OCI-LY3 (cell line): ENCODE measurements at regions not wholly inside any gene's neighbourhood (a gene's known extent, or its start where the extent isn't known, plus 50 kb on each side); places are given as distances from the start of the nearest gene placed in this dataset.

ENCODE experiments used
- H2AFZ ChIP-seq: fragments of 200-600, 300-600 bp; shearing (Covaris generic); 2 replicates; pipeline ENCODE4 v1.6.0; 2014; ENCODE audit warnings: antibody characterized with exemption, low read depth, low read length
- H3K27ac ChIP-seq: fragments of 200-600, 300-600 bp; sonication (generic); 2 replicates; pipeline ENCODE4 v1.5.1; 2014; ENCODE audit warnings: mild to moderate bottlenecking, low read length, moderate library complexity, mixed read lengths
- H3K27me3 ChIP-seq: fragments of 200-600, 300-600 bp; sonication (generic); 2 replicates; pipeline ENCODE4 v1.6.1; 2014; ENCODE audit warnings: low read depth, low read length, mixed read lengths
- H3K36me3 ChIP-seq: fragments of 200-600, 300-600 bp; sonication (generic); replicated peaks from 2 replicates; pipeline ENCODE3; 2014; ENCODE audit warnings: low read depth, low read length, mixed read lengths
- H3K4me1 ChIP-seq: fragments of 300-600, 200-600 bp; sonication (generic); 2 replicates; pipeline ENCODE4 v1.6.1; 2014; ENCODE audit warnings: low read length, mixed read lengths
- H3K4me2 ChIP-seq: fragments of 200-600, 300-600 bp; sonication (generic); 2 replicates; pipeline ENCODE4 v1.6.1; 2014; ENCODE audit warnings: low read length, mixed read lengths
- H3K4me3 ChIP-seq: fragments of 300-600, 200-600 bp; sonication (generic); 2 replicates; pipeline ENCODE4 v1.5.1; 2014; ENCODE audit warnings: antibody characterized with exemption, mild to moderate bottlenecking, low read length, moderate library complexity
- H3K79me2 ChIP-seq: fragments of 300-600, 200-600 bp; shearing (Covaris generic); 2 replicates; pipeline ENCODE4 v1.6.1; 2014; ENCODE audit warnings: mild to moderate bottlenecking, low read length, mixed read lengths
- H3K9ac ChIP-seq: fragments of 300-600, 200-600 bp; shearing (Covaris generic); 2 replicates; pipeline ENCODE4 v1.6.0; 2014; ENCODE audit warnings: mild to moderate bottlenecking, low read length, moderate library complexity
- H3K9me3 ChIP-seq: fragments of 200-600, 300-600 bp; shearing (Covaris generic); 2 replicates; pipeline ENCODE4 v1.6.1; 2014; ENCODE audit warnings: low read length, mixed read lengths; ENCODE audit not compliant: insufficient read depth
- H4K20me1 ChIP-seq: fragments of 200-600, 300-600 bp; sonication (generic); 2 replicates; pipeline ENCODE4 v1.6.1; 2016; ENCODE audit warnings: low read length, mixed read lengths; ENCODE audit not compliant: insufficient read depth
- EZH2phosphoT487 ChIP-seq: fragments of 200-600 bp; shearing (Covaris generic); IDR thresholded peaks from 2 replicates; pipeline ENCODE4 v1.6.1; 2018; ENCODE audit warnings: antibody characterized with exemption, mixed run types, low read depth
- TF ChIP-seq, protein P1 (sequence below): fragments of 200-600, 300-600 bp; sonication (generic); IDR thresholded peaks from 2 replicates; pipeline ENCODE4 v1.5.1; 2014; ENCODE audit warnings: antibody characterized with exemption, low read length, low read depth

GRCh38 chr4:108546728-108547127 lies 73.6 kb upstream of the RPL34 start:
- Histone ChIP-seq H3K9me3 (peaks cover 21% of the 10 kb centered on the region), H3K79me2 (no peaks in the 10 kb centered on the region), H3K36me3 (peaks cover 5% of the 10 kb centered on the region), H3K9ac (no peak overlapping the region), H3K4me2 (no peak overlapping the region), H4K20me1 (no peaks in the 10 kb centered on the region), H3K4me1 (peaks cover 12% of the 10 kb centered on the region), H3K4me3 (no peak overlapping the region), H3K27ac (no peak overlapping the region), H2AFZ (no peak overlapping the region), H3K27me3 (no peaks in the 10 kb centered on the region)
- TF ChIP-seq, protein P1, sequence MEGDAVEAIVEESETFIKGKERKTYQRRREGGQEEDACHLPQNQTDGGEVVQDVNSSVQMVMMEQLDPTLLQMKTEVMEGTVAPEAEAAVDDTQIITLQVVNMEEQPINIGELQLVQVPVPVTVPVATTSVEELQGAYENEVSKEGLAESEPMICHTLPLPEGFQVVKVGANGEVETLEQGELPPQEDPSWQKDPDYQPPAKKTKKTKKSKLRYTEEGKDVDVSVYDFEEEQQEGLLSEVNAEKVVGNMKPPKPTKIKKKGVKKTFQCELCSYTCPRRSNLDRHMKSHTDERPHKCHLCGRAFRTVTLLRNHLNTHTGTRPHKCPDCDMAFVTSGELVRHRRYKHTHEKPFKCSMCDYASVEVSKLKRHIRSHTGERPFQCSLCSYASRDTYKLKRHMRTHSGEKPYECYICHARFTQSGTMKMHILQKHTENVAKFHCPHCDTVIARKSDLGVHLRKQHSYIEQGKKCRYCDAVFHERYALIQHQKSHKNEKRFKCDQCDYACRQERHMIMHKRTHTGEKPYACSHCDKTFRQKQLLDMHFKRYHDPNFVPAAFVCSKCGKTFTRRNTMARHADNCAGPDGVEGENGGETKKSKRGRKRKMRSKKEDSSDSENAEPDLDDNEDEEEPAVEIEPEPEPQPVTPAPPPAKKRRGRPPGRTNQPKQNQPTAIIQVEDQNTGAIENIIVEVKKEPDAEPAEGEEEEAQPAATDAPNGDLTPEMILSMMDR: no peak
- no peak for TF ChIP-seq EZH2phosphoT487

GRCh38 chr4:108544481-108544880 lies 75.9 kb upstream of the RPL34 start:
- H3K36me3 ChIP-seq: peaks cover 5% of the 10 kb centered on the region
- TF ChIP-seq, protein P1: no peak
- TF ChIP-seq EZH2phosphoT487: no peak
- H3K79me2 ChIP-seq: no peaks in the 10 kb centered on the region
- no peak overlapping the region for H3K4me3 ChIP-seq
- H3K9me3 ChIP-seq: peaks cover 21% of the 10 kb centered on the region
- no peak overlapping the region for H3K9ac ChIP-seq
- H4K20me1 ChIP-seq: no peaks in the 10 kb centered on the region
- H2AFZ ChIP-seq: no peak overlapping the region
- H3K4me2 ChIP-seq: no peak overlapping the region
- H3K27ac ChIP-seq: no peak overlapping the region
- H3K4me1 ChIP-seq: peaks cover 25% of the 10 kb centered on the region
- H3K27me3 ChIP-seq: no peaks in the 10 kb centered on the region

GRCh38 chr4:108543359-108543968 lies 76.9 kb upstream of the RPL34 start:
- peaks cover 19% of the 10 kb centered on the region for H3K9me3 ChIP-seq
- H3K27ac ChIP-seq: no peak overlapping the region
- peaks cover 5% of the 10 kb centered on the region for H3K36me3 ChIP-seq
- peaks cover 25% of the 10 kb centered on the region for H3K4me1 ChIP-seq
- TF ChIP-seq EZH2phosphoT487: no peak
- TF ChIP-seq, protein P1: no peak
- H3K9ac ChIP-seq: no peak overlapping the region
- no peak overlapping the region for H3K4me3 ChIP-seq
- peak overlapping the region; percentile 11; the same call in 1 of the 2 replicates for H3K4me2 ChIP-seq
- no peaks in the 10 kb centered on the region for H4K20me1 ChIP-seq
- H2AFZ ChIP-seq: peak overlapping the region; percentile 39; the same call in 1 of the 2 replicates
- no peaks in the 10 kb centered on the region for H3K79me2 ChIP-seq
- H3K27me3 ChIP-seq: no peaks in the 10 kb centered on the region

DNA sequence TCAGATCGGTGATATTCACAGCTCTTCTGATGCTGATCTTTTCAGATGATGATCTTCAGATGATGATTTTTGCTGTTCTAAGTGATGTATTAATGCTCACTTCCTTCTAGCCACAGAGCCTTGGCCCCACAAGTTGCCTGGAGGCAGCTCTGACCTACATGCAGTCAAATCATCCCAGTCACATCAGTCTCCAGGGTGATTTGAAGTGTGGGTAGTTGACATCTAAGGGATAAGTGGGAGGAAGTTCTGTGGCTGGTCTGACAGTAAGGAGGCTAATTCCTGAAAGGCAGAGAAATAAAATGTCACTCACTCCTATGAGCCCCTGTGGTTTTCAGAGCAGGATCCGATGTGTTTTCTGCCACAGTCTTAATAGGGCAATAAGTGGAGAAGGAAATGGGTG lies 79.8 kb upstream of the RPL34 start:
- Histone ChIP-seq H3K27ac (no peak overlapping the region), H2AFZ (0 out of 2 replicates have a peak overlapping the region, but pooled peaks have one; percentile 5), H4K20me1 (no peaks in the 10 kb centered on the region)

More for the DNA sequence above, 79.8 kb upstream of the RPL34 start:
- H3K9me3 ChIP-seq: 0 out of 2 replicates have a peak, but pooled peaks cover under 1% of the 10 kb centered on the region
- no peak for TF ChIP-seq EZH2phosphoT487
- TF ChIP-seq, protein P1: no peak
- H3K79me2 ChIP-seq: no peaks in the 10 kb centered on the region
- peaks cover 25% of the 10 kb centered on the region for H3K4me1 ChIP-seq
- no peaks in the 10 kb centered on the region for H3K36me3 ChIP-seq
- H3K4me3 ChIP-seq: no peak overlapping the region
- H3K27me3 ChIP-seq: no peaks in the 10 kb centered on the region
- H3K4me2 ChIP-seq: peak overlapping the region; percentile 41
- H3K9ac ChIP-seq: no peak overlapping the region
